Left lobe of liver (tissue), 2 donors: ENCODE measurements at regions not wholly inside any gene's neighbourhood (a gene's known extent, or its start where the extent isn't known, plus 50 kb on each side); places are given as distances from the start of the nearest gene placed in this dataset.

Experiments used
- ATAC-seq: fragments of 200-7000 bp; cut with Tn5 transposase; one replicate; pipeline ENCODE4 v1.9.1; 2020; ENCODE audit warnings: mild to moderate bottlenecking, moderate library complexity
- DNase-seq: peaks from one replicate; pipeline ENCODE4 v3.0.0-alpha.2; 2020; ENCODE audit warnings: low spot score
- donor health status: DM: no; HTN: no; CAD: no; lungs with moderate emphysema.
- donor health status: DM: no; HTN: yes; CAD: no.

DNA sequence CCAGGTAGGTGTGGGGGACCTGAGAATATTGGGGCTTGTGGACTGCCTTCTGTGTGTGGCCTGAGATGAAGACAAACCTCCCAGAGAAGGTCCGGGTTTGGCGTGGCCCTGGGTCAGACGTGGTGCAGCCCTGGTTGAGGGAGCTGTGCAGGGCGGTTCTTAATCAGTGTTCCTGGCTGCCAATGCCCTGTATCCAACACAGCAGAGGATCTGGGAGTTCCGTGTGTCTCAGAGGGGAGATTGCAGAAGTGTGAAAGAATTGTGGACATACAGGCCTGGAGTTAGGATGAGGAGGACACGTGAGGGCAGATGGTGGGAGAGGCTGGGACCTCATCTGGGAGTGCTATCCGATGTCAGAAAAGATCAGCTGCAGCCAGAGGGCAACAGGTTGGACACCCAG, 102.0 kb upstream of the NECTIN1 start:
- ATAC-seq (no peak), DNase-seq (no peak)

DNA sequence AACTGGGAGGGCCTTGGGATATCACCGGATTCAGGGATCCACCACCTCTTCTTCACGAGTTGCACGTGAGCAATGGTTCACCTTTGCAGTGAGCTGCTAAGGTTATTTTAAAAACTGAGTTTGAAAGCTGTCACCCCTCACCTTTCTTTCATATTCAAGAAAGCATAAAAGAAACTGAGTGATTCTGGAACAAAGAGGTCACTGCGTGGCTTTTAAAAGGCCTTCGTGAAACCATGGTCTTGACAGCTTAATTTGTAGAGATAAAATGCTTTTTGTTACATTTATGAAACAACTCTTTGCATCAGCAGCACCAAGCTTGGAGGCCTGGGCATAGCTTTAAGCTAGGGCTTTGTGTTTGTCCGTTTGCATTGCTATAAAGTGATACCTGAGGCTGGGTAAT, 101.4 kb upstream of the NECTIN1 start:
- DNase-seq, result no peak
- no peak for ATAC-seq

DNA sequence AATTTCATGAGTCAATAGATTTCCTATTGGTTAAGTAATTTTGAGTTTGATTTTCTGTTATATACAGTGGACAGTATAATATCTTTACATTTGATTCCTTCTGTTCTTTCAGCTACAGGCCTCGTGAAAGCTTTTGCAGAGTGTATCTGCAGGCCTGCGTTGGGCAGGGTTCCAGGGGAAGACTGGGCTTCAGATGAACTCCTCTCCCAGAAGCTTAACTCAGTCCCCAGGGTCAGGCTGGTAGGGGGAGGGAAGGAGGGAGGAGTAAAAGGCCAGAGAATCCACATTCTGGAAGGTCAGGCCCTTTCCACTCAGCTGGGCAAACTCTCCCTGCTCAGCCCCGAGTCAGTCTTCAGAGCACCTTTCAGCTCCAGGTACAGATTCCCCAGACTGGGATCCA, 100.4 kb upstream of the NECTIN1 start:
- ATAC-seq, result no peak
- DNase-seq, result no peak

DNA sequence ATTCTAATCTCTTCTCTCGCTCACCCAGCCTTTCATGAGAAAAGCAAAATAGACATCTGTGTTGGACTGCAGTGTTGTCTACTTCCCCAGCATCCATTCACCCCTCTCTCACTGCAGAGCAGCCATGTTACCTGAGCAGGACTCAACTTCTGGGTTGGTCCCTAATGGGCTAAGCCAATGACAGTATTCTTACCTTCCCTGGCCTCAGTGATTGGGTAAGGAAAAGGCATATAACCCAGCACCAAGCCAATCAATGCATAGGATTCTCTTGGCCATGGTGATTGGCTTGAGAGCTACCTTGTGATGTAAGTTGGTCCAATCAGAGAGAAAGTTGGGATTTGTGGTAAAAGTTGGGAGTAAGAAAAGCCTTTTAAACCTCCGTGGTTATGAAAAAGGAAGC, 99.8 kb upstream of the NECTIN1 start:
- DNase-seq, result no peak
- no peak for ATAC-seq

DNA sequence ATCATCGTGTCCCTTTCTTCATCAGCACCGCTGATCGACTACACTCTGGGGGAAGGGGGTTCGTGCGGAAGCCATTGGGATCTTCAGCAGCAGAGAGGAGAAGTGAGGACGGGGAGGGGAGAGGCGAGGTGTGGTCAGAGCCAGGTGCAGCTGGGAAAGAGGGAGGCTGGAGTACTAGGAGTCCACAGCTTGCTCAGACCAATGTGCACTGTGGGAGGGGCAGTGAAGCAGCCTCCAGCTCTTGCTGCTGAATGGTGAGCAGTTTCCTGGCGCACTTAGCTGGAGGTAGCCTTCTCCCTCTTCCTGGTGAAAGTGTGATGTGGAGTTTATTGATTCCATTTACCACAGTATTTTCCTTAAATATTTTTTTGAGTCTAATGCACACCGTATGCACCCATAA, 99.0 kb upstream of the NECTIN1 start:
- DNase-seq (no peak), ATAC-seq (no peak)

DNA sequence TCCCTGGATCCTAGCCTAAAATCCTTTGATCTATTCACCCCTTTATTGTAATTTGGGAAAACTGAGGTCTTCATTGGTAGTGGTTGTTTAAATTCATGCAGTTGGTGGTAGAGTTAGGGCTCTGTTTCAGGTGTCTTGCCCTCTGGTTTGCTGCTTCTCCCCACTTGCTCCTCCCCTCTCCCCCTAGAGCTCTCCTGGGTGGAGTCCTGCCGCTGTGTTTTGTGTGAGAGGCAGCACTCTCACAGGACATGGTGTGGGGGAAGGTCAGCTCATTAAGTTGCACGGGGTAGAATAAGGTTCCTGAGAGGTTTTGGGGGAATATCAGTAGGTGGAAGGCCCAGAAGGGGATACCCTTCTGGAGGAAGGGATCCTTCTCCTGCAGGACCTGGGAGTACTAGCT, 98.1 kb upstream of the NECTIN1 start:
- DNase-seq (no peak), ATAC-seq (no peak)

DNA sequence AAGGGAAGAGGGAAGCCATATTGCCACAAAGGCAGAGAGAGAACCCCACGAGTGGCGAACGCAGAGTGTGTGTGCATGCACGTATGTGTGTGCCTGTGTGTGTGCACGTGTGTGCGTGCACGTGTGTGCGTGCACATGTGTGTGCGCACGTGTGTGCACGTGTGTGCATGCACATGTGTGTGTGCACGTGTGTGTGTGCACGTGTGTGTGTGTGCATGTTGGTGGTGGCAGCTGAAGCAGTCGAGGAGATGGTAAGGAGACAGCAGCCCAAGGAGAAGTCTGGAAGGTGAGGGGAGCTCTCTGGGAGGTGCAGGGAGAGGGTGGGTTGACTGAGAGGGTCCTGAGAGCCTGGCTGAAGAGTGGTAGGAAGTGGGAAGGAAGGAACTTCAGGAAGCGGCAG, 94.1 kb upstream of the NECTIN1 start:
- ATAC-seq (no peak), DNase-seq (no peak)

DNA sequence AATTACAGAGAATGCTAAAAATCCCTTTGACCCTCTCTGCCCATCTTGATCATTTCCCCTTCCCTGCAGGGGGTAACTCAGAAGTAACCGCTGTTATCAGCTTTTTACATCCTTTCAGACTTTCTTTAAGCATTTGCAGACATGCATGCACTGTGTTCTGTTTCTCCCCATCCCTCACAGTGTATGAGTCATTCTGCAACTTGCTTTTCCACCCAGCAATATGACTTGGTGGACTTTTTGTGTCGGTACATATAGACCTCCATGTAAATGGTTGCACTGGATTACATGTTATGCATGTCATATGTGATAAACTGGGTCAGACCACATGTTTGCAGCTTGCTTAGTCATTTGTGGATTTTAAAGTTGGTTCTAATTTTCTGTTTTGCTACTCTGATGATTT, 87.7 kb upstream of the NECTIN1 start:
- DNase-seq (no peak), ATAC-seq (no peak)

DNA sequence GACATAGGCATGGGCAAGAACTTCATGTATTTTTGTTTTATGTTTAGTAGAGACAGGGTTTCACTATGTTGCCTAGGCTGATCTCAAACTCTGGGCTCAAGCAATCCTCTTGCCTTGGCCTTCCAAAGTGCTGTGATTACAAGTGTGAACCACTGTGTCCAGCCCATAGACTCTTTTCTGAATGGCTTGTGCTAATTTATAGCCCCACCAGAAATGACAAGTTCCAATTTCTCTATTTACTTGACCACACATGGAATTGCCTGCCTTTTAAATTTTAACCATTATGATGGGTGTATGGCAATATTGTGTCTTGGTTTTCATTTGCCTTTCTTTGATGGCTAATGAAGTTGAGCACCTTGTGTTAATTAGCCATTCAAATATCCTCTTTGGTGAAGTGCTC, 85.8 kb upstream of the NECTIN1 start:
- DNase-seq (no peak), ATAC-seq (no peak)

DNA sequence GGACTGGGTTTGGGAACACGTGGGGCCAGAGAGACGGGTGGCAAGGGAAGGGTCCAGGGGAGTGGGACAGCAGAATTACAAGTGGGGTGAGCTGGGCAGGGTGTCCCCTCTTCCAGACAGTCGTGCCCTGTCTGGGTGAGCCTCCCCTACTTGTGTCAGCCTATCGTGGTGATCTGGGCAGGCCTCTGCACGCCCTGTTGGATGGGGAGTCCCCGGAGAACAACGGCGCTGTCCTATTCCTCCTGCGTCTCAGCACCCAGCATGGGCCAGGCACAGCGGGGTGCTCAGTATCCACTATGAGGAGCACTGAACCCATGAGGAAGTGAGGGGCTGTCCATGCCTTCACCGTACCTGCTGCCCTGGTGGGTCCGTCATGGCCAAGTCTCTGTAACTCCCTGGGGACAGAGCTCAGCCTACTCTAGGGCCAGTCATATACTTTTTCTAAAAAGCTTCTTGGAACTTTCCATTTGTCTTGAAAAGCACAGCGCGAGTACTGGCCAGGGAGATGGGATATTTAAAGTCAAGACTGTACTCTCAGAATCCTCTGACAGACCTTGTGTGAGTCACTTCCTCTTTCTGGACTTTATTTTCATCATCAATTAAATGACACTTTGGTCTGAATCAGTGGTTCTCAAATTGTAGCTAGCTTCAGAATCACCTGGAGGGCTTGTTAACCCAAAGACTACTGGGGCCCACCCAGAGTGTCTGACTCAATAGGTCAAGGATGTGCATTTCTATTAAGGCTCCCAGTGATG, 81.7 kb upstream of the NECTIN1 start:
- DNase-seq (no peak), ATAC-seq (no peak)

DNA sequence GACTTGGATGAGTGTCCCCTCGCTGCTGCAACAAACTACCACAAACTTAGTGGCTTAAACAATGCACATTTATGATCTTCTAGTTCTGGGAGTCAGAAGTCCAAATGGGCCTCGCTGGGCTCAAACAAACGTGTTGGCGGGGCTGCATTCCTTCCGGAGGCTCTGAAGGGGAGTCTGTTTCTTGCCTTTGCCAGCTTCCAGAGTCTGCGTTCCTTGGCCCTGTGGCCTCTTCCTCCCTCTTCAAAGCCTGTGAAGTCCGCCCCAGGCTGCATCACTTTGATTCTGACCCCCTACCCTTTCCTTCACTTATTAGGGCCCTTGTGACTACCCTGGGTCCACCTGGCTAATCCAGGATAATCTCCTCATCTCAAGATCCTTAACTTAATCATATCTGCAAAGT, 80.3 kb upstream of the NECTIN1 start:
- ATAC-seq, result no peak
- DNase-seq, result no peak

DNA sequence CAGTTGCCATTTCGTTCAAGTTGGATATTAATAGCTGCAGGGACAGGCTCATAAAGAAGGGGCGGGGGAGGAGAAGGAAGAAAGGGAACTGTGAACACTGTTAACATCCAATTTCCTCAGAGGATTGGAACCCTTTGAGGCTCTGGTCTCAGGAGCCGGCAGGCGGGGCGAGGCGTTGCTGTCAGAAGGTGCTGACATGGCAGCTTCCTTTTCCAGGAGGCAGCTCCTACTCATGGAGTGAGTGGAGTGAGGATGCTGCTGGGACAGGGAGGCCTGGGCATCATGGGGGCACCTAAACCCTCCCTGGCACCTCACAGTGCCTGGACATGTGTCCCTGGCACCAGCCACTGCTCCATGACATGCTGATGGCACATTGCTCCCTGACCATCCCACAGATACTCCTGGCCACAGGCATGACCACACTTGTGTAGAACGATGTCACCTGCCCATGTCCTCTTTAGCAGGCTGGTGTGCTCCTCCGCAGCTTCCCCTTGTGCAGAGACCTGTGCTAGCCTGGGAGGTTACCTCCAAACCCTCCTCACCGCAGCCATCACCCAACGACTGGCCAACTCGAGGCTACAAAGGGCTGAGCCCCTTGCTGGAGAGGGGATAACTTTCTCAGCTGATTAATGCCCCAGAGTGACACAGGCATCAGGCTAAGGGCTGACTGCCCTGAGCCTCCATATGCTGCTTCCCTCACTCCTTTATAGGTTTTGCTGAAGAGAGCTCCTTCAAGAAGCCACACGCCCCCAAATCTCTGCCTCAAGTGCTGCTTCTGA, 79.6 kb upstream of the NECTIN1 start:
- ATAC-seq (no peak), DNase-seq (no peak)

DNA sequence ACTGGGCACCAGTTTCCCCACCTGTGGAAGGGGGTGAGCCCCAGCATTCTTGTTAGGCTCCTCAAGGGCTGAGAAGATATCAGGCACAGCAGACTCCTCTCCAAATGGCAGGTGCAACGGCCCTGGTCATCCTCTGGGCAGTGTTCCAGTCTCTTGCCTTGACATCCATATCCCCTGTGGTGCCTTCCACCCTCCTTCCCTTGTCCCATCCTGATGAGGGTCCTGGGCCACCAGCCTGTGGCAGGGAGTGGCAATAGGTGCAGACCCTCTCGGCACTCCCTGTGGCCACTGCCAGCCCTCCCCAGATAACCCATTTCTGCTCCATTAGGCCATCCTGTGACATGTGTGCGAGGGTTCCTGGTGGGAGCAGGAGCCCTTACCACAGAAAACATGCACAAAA, 78.8 kb upstream of the NECTIN1 start:
- DNase-seq (no peak), ATAC-seq (no peak)

DNA sequence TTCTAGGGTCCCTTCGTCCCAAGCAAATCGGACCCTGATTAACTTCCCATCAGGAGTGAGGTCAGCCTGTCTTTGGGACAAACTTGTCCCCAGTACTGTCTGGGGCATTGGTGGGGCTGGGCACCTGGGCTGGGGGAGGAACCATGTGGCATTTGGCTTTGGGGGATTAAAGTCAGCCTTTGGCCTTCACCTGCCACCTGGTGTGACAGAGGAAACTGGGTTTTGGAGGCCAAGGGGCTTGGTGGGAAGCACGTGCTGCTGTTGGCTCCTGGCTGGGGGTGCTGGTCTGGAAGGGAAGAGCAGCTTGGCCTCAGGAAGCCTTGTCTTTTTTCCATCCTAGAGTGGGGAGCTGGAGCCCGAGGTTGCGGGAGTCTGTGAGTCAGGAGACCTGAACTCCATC, 78.4 kb upstream of the NECTIN1 start:
- DNase-seq (no peak), ATAC-seq (no peak)

DNA sequence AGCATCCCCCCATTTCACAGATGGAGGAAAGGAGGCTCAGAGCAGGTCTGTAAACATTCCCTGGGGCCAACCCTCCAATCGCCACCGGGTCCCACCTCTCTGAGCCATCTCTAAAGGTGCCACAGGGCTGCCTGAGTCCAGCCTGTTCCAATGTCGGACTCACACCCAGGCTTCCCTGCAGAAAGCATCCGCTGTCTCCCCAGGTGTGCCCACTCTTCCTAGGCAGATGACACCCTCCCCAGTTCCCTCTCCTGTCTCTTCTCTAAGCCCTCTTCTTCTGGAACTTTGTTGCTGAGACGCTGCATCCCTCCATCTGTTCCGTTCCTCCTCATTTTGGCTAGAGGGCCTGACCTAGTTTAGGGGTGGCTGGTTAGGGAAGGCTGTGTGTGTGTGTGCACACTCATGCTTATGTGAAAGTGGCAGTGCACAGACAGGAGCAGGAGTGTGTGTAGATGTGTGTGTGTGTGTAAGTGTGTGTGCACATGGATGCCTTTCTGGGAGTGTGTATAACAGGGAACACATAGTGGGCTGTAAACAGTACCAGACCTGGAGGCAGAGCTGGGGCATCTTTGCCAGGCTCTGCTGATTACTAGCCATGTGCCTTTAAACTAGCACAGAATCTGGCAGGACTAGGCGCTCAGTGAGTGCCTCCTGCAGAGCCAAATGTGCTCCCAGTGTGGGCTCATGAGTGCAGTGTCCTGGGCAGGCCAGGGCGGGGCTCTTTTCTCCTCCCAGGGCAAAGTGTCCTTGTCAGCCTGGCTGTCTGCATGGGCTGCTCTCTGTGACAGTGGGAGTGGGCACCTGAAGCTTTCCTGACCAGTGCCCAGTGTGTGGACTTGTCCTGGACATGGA, 77.3 kb upstream of the NECTIN1 start:
- peak; percentile 36 for ATAC-seq
- no peak for DNase-seq

DNA sequence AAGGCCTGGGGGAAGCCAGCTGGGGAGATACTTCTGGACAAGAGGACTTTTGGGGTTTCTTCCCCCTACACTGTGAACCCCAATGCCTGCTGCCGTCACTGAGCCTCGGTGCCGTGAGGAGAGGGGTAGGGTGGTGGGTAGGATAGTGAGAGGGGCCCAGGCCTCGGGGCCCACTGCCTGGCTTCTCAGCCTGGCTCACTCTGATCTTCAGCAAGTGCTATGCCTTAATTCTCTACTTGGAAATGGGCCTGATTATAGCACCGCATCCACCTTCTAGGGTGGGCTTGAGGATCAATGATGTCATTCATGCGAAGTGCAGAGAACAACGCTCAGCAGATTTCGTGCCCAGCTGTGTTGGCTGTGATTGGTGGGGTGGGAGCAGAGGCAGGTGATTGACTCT, 76.7 kb upstream of the NECTIN1 start:
- ATAC-seq (no peak), DNase-seq (no peak)

DNA sequence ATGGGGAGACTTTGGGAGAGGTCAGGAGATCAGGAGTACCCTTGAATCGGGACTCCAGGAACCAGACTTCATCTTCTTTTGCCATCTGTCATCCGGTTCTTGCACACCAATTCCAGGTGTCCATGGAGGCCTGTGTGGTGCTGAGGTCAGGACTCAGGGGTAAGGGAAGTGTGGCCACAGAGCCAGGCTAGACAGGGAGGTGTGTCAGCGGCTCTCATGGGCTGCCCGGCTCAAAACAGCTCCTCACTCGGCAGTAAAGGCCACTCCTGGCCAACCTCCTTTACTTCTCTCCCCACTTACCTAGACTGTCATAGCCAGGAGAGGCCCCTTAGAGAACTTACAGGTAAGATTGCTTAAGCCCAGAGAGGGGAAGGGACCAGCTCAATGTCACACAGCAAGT, 75.7 kb upstream of the NECTIN1 start:
- ATAC-seq (no peak), DNase-seq (no peak)

DNA sequence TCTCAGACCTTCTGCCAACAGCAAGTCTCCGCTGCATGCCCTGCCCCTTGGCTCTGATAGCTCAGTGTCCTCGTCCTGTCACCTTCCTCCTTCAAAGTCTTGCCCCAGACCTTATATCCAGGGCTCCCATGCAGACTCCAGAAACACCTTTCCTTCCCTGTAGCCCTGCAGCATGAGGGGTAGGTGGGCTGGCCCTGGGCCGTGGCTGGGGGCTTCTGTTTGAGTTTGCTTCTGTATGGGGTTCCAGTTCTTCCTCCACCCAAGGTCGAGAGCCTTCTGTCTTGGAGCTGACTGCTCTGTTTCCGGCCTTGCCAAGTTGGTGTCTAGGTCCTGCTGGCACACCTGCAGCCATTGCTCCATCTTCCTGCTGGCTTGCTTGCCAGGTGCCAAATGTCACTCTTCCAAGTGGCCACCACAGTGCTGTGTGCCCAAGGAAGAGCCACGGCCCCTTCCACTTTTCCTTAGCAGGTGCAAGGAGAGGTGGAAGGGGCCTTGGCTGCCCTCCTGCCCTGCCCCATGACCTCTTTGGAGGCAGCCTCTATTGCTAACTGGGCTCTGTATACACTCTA, 74.8 kb upstream of the NECTIN1 start:
- peak; percentile 42 for ATAC-seq

DNA sequence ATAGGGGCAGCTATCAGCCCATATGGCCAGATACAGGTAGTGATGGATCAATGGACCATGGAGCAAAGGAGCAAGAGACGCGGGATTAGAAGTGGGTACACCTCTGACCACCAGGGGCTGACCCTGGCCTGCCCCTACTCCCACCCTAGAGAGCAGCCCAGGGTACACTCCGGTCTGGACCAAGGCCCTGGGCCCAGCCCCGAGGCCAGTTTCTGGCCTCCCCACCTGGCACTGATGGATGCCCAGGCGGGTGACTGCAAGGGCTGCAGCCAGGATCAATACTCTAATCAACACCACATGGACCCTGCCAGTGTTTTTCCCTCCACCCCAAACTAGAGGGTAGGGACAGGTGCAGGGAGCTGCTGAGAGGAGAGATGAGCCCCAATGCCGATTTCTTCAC, 74.1 kb upstream of the NECTIN1 start:
- no peak for ATAC-seq
- no peak for DNase-seq

More for the DNA sequence above, 74.8 kb upstream of the NECTIN1 start:
- DNase-seq, result no peak

DNA sequence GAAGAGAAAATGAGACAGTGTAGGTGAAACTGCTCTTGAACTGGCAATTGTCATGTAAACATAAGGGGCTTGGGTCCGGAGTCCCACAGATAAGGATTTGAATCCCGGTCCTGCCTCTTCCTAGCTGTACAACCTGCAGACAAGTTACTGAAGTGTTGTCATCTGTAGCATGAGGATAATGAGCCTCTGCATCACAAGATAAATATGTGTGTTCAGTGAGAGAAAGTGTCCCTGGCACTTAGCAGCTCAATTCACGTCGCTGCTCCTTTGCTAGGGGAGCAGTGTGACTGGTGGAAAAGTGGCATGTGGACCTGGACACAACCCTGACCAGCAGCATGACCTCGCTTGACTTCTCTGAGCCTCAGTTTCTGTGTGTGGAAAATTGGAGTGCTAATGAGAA, 73.7 kb upstream of the NECTIN1 start:
- no peak for ATAC-seq
- DNase-seq, result no peak

DNA sequence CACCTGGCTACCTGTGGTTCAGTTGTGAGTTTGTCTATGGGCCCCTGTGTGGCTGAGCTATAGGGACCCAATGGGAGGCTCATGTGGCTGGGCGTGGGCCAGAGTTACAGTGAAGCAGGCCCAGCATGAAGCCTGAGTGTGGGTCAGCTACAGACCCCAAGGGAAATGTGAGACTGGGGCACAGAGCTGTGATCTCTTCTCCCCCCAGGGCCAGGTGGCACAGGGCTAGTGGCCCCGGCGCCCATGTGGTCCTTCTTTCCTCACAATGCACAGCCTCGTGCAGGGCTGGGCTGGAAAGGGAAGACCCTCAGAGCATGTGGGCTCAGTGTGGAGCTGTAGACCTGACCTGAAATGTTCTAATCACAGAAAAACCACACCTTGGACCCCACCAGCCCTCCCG, 71.6 kb upstream of the NECTIN1 start:
- ATAC-seq (no peak), DNase-seq (no peak)
